ENCODE measurements at regions not wholly inside any gene's neighbourhood (a gene's known extent, or its start where the extent isn't known, plus 50 kb on each side); places are given as distances from the start of the nearest gene placed in this dataset.

DNA sequence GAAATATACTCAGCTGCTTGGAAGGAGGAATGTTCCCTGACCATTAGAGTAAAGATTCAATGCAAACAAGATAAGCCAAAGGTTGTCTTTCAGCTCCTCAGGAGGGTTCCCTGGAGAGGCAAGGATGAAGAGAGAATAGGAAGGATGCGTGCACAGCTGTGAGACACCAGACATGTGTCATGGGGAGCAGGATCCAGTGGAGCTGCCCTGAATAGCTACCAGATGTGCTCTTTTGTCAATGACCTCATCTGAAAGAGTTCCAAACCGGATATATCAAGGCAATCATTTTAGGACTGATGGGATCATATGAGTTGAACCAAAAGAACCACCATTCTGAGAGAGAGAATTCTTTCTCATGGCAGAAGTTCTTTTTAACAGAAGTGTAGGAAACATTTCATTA lies 490.6 kb downstream of the IRS1 start (continued):
- no peak for TF ChIP-seq ZNF514 (tag by site-specific recombination; IDR thresholded peaks at IDR 0.05)
- TF ChIP-seq, protein P1, sequence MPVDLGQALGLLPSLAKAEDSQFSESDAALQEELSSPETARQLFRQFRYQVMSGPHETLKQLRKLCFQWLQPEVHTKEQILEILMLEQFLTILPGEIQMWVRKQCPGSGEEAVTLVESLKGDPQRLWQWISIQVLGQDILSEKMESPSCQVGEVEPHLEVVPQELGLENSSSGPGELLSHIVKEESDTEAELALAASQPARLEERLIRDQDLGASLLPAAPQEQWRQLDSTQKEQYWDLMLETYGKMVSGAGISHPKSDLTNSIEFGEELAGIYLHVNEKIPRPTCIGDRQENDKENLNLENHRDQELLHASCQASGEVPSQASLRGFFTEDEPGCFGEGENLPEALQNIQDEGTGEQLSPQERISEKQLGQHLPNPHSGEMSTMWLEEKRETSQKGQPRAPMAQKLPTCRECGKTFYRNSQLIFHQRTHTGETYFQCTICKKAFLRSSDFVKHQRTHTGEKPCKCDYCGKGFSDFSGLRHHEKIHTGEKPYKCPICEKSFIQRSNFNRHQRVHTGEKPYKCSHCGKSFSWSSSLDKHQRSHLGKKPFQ (tag by site-specific recombination; IDR thresholded peaks at IDR 0.05) = no peak

DNA sequence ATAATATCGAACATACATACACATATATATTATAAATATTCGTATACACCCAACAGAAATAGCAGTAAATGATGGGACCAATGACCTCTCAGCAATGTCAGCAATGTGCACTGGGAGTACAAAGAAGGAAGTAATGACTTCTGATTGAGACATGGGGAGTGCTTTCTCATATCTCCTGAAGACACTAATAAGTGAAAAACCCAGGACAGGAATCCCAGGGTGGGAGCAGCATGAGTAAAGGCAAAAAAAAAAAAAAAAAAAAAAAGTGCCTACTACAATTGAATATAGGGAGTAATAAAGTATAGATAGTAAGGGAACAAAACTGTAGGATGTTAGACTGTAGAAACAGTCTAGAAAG lies 491.3 kb downstream of the IRS1 start:
- no peak overlapping the region for H3K4me3 ChIP-seq (ENCODE audit: low read depth, low read length)
- TF ChIP-seq ZNF514 (tag by site-specific recombination; IDR thresholded peaks at IDR 0.05) = no peak
- no peak for TF ChIP-seq ZNF664 (tag by site-specific recombination; IDR thresholded peaks at IDR 0.05)
- TF ChIP-seq, protein P2, sequence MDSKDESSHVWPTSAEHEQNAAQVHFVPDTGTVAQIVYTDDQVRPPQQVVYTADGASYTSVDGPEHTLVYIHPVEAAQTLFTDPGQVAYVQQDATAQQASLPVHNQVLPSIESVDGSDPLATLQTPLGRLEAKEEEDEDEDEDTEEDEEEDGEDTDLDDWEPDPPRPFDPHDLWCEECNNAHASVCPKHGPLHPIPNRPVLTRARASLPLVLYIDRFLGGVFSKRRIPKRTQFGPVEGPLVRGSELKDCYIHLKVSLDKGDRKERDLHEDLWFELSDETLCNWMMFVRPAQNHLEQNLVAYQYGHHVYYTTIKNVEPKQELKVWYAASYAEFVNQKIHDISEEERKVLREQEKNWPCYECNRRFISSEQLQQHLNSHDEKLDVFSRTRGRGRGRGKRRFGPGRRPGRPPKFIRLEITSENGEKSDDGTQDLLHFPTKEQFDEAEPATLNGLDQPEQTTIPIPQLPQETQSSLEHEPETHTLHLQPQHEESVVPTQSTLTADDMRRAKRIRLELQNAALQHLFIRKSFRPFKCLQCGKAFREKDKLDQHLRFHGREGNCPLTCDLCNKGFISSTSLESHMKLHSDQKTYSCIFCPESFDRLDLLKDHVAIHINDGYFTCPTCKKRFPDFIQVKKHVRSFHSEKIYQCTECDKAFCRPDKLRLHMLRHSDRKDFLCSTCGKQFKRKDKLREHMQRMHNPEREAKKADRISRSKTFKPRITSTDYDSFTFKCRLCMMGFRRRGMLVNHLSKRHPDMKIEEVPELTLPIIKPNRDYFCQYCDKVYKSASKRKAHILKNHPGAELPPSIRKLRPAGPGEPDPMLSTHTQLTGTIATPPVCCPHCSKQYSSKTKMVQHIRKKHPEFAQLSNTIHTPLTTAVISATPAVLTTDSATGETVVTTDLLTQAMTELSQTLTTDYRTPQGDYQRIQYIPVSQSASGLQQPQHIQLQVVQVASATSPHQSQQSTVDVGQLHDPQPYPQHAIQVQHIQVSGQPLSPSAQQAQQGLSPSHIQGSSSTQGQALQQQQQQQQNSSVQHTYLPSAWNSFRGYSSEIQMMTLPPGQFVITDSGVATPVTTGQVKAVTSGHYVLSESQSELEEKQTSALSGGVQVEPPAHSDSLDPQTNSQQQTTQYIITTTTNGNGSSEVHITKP (tag by site-specific recombination; IDR thresholded peaks at IDR 0.05) = no peak
- no peak for TF ChIP-seq ZNF585B (tag by site-specific recombination; IDR thresholded peaks at IDR 0.05)
- no peak for TF ChIP-seq ZNF623 (tag by site-specific recombination; IDR thresholded peaks at IDR 0.05)
- TF ChIP-seq ZNF391 (tag by site-specific recombination; IDR thresholded peaks at IDR 0.05; ENCODE audit: borderline replicate concordance, low read depth) = no peak
- no peak for TF ChIP-seq ZBTB48 (tag by site-specific recombination; IDR thresholded peaks at IDR 0.05)
- no peak for TF ChIP-seq MYNN (tag by site-specific recombination; IDR thresholded peaks at IDR 0.05; ENCODE audit: borderline replicate concordance)
- TF ChIP-seq ZNF549 (tag by site-specific recombination; IDR thresholded peaks at IDR 0.05) = no peak
- TF ChIP-seq ZEB2 (tag by site-specific recombination; IDR thresholded peaks at IDR 0.05) = no peak
- TF ChIP-seq PRDM1 (tag by site-specific recombination; IDR thresholded peaks at IDR 0.05) = no peak
- TF ChIP-seq SP3 (tag by site-specific recombination; IDR thresholded peaks at IDR 0.05) = no peak
- TF ChIP-seq ZNF37A (tag by site-specific recombination; IDR thresholded peaks at IDR 0.05) = no peak
- TF ChIP-seq, protein P3, sequence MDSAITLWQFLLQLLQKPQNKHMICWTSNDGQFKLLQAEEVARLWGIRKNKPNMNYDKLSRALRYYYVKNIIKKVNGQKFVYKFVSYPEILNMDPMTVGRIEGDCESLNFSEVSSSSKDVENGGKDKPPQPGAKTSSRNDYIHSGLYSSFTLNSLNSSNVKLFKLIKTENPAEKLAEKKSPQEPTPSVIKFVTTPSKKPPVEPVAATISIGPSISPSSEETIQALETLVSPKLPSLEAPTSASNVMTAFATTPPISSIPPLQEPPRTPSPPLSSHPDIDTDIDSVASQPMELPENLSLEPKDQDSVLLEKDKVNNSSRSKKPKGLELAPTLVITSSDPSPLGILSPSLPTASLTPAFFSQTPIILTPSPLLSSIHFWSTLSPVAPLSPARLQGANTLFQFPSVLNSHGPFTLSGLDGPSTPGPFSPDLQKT (IDR thresholded peaks at IDR 0.05; ENCODE audit: borderline replicate concordance, low read depth, low read length) = no peak
- TF ChIP-seq ZNF596 (tag by site-specific recombination; IDR thresholded peaks at IDR 0.05) = no peak
- H3K36me3 ChIP-seq (ENCODE audit: control insufficient read depth in 2 of 2, insufficient read depth in 1 of 2, low read length in 2 of 2) = no peaks in the 10 kb centered on the region
- no peaks in the 10 kb centered on the region for H3K4me1 ChIP-seq (ENCODE audit: control insufficient read depth, insufficient read depth, low read length)
- POLR2A ChIA-PET = no interaction called here
- H3K9me3 ChIP-seq (ENCODE audit: control insufficient read depth, insufficient read depth, low read depth, low read length) = no peaks in the 10 kb centered on the region
- H3K27ac ChIP-seq (ENCODE audit: extremely low read depth, low read depth, low read length) = no peak overlapping the region
- CTCF ChIA-PET = interaction anchor here (0.6 to 0.9 kb wide), 2 partner anchors 419 to 1229 kb away, joined by 3 read pairs; no protein-coding TSS in a partner anchor

DNA sequence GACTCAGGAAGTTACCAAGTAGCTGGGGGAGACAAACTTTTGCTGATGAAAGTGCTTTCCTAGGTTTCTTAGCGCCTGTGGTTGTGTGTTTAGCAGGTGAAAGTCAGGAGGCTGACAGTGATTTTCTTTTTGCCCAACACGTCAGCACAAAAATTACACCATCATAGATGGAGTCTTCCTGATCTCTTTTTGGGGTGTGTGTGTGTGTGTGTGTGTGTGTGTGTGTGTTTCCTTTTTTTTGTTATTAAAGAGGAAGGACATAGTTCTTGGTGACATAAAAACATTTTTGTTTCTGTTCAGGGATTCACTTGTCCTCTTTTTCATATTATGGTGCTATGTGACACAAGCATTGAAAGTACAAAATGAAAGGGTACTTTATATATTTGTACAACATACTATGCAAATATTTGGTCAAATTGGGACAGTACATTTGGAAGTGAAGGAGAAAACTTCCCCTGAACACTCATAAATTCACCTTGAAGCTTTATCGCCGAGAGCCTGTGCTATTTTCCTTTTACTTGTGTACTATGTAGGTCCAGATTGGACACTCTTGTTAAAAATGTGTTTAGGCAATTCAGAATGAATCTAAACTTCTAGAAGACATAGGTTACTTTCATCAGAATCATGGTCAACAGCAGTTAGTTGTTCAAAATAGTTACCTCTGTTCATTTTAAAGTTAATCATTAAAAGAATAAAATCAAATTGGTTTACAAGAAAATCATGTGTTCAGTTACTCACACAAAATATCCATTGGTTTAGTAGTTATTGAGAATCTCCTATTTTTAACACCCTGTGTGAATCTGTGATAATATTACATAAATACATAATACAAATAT lies 491.9 kb downstream of the IRS1 start:
- Histone ChIP-seq H3K4me3 (ENCODE audit: low read depth, low read length) (no peak overlapping the region), H3K4me1 (ENCODE audit: control insufficient read depth, insufficient read depth, low read length) (no peaks in the 10 kb centered on the region), H3K9me3 (ENCODE audit: control insufficient read depth, insufficient read depth, low read depth, low read length) (no peaks in the 10 kb centered on the region), H3K27ac (ENCODE audit: extremely low read depth, low read depth, low read length) (no peak overlapping the region), H3K36me3 (ENCODE audit: control insufficient read depth in 2 of 2, insufficient read depth in 1 of 2, low read length in 2 of 2) (no peaks in the 10 kb centered on the region)
- ChIA-PET CTCF (no interaction called here), POLR2A (no interaction called here)
- no peak for TF ChIP-seq ZNF76 (tag by site-specific recombination; IDR thresholded peaks at IDR 0.05; ENCODE audit: borderline replicate concordance, low read depth)
- TF ChIP-seq ZIC2 (tag by site-specific recombination; IDR thresholded peaks at IDR 0.05) = no peak
- no peak for TF ChIP-seq ZNF549 (tag by site-specific recombination; IDR thresholded peaks at IDR 0.05)
- no peak for TF ChIP-seq ZEB2 (tag by site-specific recombination; IDR thresholded peaks at IDR 0.05)
- TF ChIP-seq ZNF223 (tag by site-specific recombination; IDR thresholded peaks at IDR 0.05) = no peak
- no peak for TF ChIP-seq ZNF785 (tag by site-specific recombination; IDR thresholded peaks at IDR 0.05)
- TF ChIP-seq ZNF837 (tag by site-specific recombination; IDR thresholded peaks at IDR 0.05) = no peak
- no peak for TF ChIP-seq GLI4 (tag by site-specific recombination; IDR thresholded peaks at IDR 0.05)
